Ovary (tissue), 7 donors: ENCODE measurements at regions not wholly inside any gene's neighbourhood (a gene's known extent, or its start where the extent isn't known, plus 50 kb on each side); places are given as distances from the start of the nearest gene placed in this dataset.

Source experiments
- DNase-seq, 5 donors: peaks; one replicate each; pipeline ENCODE4 v3.0.0-alpha.2; 2019 to 2020
- H3K27ac ChIP-seq, 2 donors: fragments of 200-600 bp; one replicate each; pipeline versions ENCODE4 v1.5.1 to v1.8.0; 2019 to 2022
- H3K27me3 ChIP-seq: fragments of 200-600 bp; one replicate; pipeline ENCODE4 v1.8.0; 2022
- H3K36me3 ChIP-seq: fragments of 200-600 bp; sonication (generic); one replicate; pipeline ENCODE4 v1.5.1; 2019
- H3K4me1 ChIP-seq: one replicate; pipeline ENCODE4 v1.8.1; 2013; ENCODE audit warnings: mild to moderate bottlenecking, moderate library complexity; ENCODE audit not compliant: insufficient read depth
- H3K4me3 ChIP-seq: fragments of 200-600 bp; sonication (generic); one replicate; pipeline ENCODE4 v1.5.1; 2017
- H3K9me3 ChIP-seq, 2 donors: fragments of 200-600 bp in 1 of 2; sonication (generic) in 1 of 2; one replicate each; pipeline versions ENCODE4 v1.5.1 to v1.8.1; 2013 to 2019; ENCODE audit warnings: mild to moderate bottlenecking in 1 of 2, moderate library complexity in 1 of 2
- EP300 ChIP-seq: sonication (generic); formaldehyde crosslinking; IDR thresholded peaks from one replicate; pipeline ENCODE4 v1.6.1; 2017; ENCODE audit warnings: antibody characterized with exemption
- POLR2A ChIP-seq: fragments of 450-650 bp; IDR thresholded peaks from one replicate; pipeline ENCODE4 v1.6.1; 2017; ENCODE audit warnings: antibody characterized with exemption, mild to moderate bottlenecking, moderate library complexity
- WGBS, 3 donors: extraction: QIAGEN DNeasy Blood & Tissue Kit in 1 of 3; methylation state at CpG; one replicate each; pipeline versions ENCODE4 v1.1.5 to v1.1.7; 2013 to 2017; 5-methylcytosine and 5-hydroxymethylcytosine counted together
- intact Hi-C, 4 donors: fragments of 100-400 bp; cut with DNase I; formaldehyde crosslinking; loops; one replicate each; pipeline versions ENCODE4 v1.11.0 to v1.15.1; 2022 to 2023
- TF ChIP-seq, protein P1 (sequence below), 3 donors: fragments of 450-650 bp in 2 of 3; fragments of 200-600 bp in 1 of 3; IDR thresholded peaks; one replicate each; pipeline versions ENCODE4 v1.5.1 to v1.8.0; 2016 to 2022; ENCODE audit warnings: antibody characterized with exemption in 3 of 3, mild to moderate bottlenecking in 1 of 3
- donor health status: DM: no; HTN: no; CAD: no; lungs with moderate emphysema.
- donor health status: DM: no; HTN: no; CAD: no.
- donor health status: Bipolar disorder and iron deficiency.
- donor health status: DM: no; HTN: no; CAD: no.
- donor health status: DM: yes; HTN: yes; CAD: no.

DNA sequence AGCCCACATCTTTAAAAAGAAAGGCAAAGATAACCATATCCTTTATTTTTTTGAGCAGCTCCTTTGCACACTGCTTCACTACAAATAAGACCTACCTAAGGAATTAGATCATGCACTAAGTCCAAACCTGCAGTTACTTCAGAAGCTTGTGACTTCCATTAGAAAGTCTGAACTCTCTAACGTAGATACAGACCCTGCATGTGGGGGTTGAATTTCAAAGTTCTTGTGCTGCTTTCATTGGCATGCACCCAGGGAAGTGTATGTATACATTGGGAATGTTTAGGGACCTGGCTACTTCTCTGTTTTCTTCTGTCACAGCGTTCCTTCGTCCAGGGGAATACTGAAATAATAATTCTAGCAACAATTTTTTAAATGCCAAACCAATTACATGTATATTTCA lies 185.2 kb upstream of the IL12A start:
- H3K36me3 ChIP-seq, result no peaks in the 10 kb centered on the region
- H3K4me3 ChIP-seq, result no peak overlapping the region
- 71 to 82% (median 72%) methylated on average over 3 of the region's 3 CpGs for WGBS, 3 donors
- peaks cover 4% of the 10 kb centered on the region for H3K4me1 ChIP-seq
- intact Hi-C loops, result loop anchor here in 1 of 4 donors (10.0 kb wide), 1 partner anchor 539 kb away; no protein-coding TSS in a partner anchor
- TF ChIP-seq, protein P1, sequence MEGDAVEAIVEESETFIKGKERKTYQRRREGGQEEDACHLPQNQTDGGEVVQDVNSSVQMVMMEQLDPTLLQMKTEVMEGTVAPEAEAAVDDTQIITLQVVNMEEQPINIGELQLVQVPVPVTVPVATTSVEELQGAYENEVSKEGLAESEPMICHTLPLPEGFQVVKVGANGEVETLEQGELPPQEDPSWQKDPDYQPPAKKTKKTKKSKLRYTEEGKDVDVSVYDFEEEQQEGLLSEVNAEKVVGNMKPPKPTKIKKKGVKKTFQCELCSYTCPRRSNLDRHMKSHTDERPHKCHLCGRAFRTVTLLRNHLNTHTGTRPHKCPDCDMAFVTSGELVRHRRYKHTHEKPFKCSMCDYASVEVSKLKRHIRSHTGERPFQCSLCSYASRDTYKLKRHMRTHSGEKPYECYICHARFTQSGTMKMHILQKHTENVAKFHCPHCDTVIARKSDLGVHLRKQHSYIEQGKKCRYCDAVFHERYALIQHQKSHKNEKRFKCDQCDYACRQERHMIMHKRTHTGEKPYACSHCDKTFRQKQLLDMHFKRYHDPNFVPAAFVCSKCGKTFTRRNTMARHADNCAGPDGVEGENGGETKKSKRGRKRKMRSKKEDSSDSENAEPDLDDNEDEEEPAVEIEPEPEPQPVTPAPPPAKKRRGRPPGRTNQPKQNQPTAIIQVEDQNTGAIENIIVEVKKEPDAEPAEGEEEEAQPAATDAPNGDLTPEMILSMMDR (IDR thresholded peaks at IDR 0.05), result no peak
- no peak for TF ChIP-seq EP300
- no peak for TF ChIP-seq POLR2A
- H3K9me3 ChIP-seq, result no peaks in the 10 kb centered on the region
- H3K27me3 ChIP-seq, result no peaks in the 10 kb centered on the region
- no peak overlapping the region for H3K27ac ChIP-seq
- no peak for DNase-seq

- no peaks in the 10 kb centered on the region for H3K9me3 ChIP-seq
- TF ChIP-seq EP300 (no peak), POLR2A (no peak)
- TF ChIP-seq, protein P1 (IDR thresholded peaks at IDR 0.05), result peak; percentile 23 to 56 (median 50)
- peak; percentile 19 to 53 (median 41) for DNase-seq
- H3K27me3 ChIP-seq, result no peaks in the 10 kb centered on the region
- intact Hi-C loops, result loop anchor here in 3 of 4 donors (5.0 to 10.0 kb wide), 3 partner anchors 38 to 540 kb away; no protein-coding TSS in a partner anchor
- peaks cover 4% of the 10 kb centered on the region for H3K4me1 ChIP-seq
- H3K4me3 ChIP-seq, result no peak overlapping the region
- 14 to 19% (median 18%) methylated on average over 5 of the region's 5 CpGs for WGBS, 3 donors
- H3K27ac ChIP-seq, result no peak overlapping the region
- no peaks in the 10 kb centered on the region for H3K36me3 ChIP-seq
Measured at GRCh38 chr3:159804726-159805410, 183.8 kb upstream of the IL12A start.

DNA sequence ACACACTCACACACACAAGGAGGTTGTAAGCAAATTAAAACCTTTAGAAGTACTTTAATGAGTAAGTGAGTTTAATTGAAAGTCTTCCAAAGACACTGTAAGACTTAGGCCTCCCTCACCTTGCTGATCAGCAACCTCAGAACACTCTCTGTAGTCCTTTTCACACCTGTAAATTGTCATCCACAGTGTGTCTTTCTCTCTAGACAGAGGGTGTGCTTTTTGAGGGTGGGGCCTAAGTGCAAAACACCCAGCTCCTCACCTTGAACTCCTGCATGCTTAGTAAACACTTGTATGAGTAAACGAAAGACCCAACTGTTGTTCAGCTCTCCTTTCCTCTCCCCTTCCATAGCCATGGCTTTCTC lies 183.2 kb upstream of the IL12A start:
- Histone ChIP-seq H3K4me3 (no peak overlapping the region), H3K4me1 (peaks cover 4% of the 10 kb centered on the region), H3K36me3 (no peaks in the 10 kb centered on the region), H3K27me3 (no peaks in the 10 kb centered on the region), H3K9me3 (no peaks in the 10 kb centered on the region), H3K27ac (no peak overlapping the region)
- WGBS, 3 donors, result 60 to 83% (median 63%) methylated on average over 1 of the region's 1 CpG
- no peak for DNase-seq
- TF ChIP-seq, protein P1 (IDR thresholded peaks at IDR 0.05), result peak in 1 of 3 donors; percentile 4
- no peak for TF ChIP-seq EP300
- intact Hi-C loops, result loop anchor here in 3 of 4 donors (5.0 to 10.0 kb wide), 3 partner anchors 38 to 541 kb away; no protein-coding TSS in a partner anchor

DNA sequence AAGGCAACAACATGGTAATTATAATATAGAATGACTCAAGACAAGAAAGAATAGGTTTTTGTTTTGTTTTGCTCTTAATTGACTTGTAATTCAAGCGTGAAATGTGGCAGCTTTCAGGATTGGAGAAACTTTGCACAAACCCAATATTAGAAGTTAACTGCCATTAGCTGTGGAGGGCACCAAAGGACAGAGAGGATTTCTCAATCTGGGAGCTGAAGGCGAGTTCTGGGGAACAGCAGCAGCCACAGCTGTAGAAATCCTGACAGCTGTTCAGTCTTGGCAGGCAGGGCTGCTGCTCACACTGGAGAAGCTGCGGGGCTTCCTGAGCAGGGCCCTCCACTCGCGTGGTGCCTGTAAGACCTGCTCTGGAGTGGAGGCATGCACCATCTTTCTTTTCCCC lies 182.2 kb upstream of the IL12A start:
- DNase-seq, result peak in 2 of 5 donors; percentile 27
- intact Hi-C loops, result loop anchor here in 3 of 4 donors (5.0 to 10.0 kb wide), 3 partner anchors 39 to 542 kb away; no protein-coding TSS in a partner anchor
- H3K27me3 ChIP-seq, result no peaks in the 10 kb centered on the region
- H3K9me3 ChIP-seq, result no peaks in the 10 kb centered on the region
- no peak overlapping the region for H3K4me3 ChIP-seq
- WGBS, 3 donors, result 31 to 59% (median 50%) methylated on average over 5 of the region's 5 CpGs
- no peak overlapping the region for H3K27ac ChIP-seq
- H3K4me1 ChIP-seq, result peaks cover 4% of the 10 kb centered on the region
- H3K36me3 ChIP-seq, result no peaks in the 10 kb centered on the region
- TF ChIP-seq, protein P1 (IDR thresholded peaks at IDR 0.05), result no peak
- TF ChIP-seq POLR2A, result no peak
- no peak for TF ChIP-seq EP300
